ENCODE measurements at regions not wholly inside any gene's neighbourhood (a gene's known extent, or its start where the extent isn't known, plus 50 kb on each side); places are given as distances from the start of the nearest gene placed in this dataset.

DNA sequence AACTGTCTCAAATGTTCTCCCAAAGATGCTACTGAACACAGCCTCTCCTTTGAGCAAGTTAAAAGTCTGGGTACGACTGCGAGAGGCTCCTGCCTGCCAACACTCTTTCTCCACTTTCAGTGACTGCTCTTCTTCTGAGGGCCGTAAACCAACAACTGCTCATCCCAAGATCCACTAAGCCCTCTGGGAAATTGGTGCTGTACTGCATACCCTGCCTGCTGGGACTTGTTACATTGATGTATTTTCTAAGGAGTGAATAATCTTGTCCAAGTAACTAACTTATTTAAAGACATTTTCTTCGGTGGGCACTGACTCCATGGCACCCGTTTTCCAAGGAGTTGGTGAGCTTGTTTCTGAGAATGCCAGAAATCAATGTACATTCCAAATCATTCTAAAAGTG lies 87.2 kb downstream of the ZNF280B start:
- no peak for DNase-seq (ENCODE audit: low read depth)

DNA sequence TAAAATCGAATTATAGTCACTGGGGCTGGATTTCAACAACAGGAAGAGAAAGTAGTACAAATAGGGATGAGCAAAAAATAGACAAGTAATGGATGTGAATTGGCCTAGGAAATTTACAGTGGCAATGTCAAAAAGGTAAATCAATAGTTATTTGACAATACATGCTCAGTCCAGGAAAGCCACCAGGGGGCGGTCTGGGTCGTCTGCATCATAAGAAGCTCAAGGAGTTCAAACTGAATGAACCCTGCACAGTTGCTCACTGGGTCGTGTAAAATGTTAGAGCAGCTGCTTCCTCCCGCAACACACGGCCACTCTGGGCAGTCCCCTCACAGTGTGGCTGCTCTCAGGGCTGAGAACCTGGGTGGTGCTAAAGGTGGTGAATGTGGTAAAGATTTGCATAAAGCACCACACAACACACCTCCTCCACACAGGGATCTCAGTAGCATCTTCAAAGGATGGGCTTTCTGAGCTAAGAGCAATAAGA lies 85.9 kb downstream of the ZNF280B start:
- DNase-seq (ENCODE audit: low read depth): peak; percentile 41

DNA sequence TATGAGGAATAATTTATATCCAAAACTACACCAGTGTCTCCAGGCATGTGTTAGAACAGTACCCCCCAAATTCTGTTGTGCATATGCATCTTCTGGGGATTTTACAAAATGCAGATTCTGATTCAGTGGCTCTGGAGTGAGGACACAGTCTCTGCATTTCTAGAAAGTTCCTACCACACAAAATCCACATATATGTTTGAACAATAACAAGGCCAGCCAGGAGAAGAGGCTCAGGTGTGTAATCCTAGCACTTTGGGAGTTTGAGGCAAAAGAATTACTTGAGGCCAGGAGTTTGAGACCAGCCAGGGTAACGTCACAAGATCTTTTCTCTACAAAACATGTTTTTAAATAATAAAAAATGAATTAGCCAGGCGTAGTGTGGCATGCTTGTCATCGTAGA lies 84.9 kb downstream of the ZNF280B start:
- DNase-seq (ENCODE audit: low read depth): no peak

DNA sequence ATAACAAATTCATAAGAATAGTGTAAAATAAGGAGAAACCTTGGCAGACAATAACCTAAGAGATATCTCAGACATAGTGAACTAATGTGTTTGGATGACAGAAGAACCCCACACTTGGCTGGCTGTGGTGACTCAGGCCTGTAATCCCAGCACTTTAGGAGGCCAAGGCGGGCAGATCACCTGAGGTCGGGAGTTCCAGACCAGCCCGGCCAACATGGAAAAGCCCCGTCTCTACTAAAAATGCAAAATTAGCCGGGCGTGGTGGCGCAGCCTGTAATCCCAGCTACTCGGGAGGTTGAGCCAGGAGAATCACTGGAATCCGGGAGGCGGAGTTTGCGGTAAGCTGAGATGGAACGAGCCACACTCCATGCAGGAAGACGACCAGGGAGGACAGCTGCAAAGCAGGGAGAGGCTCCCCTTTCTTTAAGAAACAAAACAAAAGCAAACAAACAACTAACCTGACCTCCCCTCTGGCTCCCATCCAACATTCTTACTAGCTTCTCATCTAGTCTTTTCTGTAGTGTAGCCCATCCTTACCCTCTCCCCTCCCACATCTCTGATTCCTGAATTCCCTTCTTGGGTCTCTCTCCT lies 84.2 kb downstream of the ZNF280B start:
- DNase-seq (ENCODE audit: low read depth): no peak

DNA sequence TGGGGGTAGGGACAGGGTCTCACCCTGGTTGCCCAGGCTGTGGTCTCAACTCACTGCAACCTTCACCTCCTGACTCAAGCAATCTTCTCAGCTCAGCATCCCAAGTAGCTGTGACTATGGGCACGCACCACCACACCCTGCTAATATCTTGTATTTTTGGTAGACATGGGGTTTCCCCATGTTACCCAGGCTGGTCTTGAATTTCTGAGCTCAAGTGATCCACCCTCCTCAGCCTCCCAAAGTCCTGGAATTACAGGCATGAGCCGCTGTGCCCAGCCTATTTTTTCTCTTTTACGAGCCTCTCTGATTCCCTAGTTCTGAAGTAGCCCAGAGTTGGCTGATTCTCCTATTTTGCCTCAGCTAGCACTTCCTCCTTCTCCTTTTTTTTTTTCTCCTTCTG lies 83.6 kb downstream of the ZNF280B start:
- DNase-seq (ENCODE audit: low read depth): no peak

DNA sequence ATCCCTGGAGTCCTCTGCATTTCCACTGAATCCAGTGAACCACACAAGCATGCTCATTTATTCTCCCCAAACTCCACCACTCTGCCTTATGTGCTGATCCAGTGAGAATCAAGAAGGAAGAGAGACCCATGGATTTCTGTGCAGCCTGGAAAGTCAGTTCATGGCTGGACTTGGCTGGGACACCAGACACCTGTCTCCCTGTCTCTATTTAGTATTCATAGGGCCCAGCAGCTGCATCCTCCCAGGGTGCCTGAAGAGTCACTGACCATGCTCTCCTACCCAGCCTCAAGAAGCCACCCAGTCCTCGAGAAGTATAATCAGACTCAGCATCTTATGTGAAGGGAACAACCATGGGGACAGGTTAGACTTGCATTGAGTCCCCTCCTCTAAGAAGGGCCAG lies 83.2 kb downstream of the ZNF280B start:
- no peak for DNase-seq (ENCODE audit: low read depth)

DNA sequence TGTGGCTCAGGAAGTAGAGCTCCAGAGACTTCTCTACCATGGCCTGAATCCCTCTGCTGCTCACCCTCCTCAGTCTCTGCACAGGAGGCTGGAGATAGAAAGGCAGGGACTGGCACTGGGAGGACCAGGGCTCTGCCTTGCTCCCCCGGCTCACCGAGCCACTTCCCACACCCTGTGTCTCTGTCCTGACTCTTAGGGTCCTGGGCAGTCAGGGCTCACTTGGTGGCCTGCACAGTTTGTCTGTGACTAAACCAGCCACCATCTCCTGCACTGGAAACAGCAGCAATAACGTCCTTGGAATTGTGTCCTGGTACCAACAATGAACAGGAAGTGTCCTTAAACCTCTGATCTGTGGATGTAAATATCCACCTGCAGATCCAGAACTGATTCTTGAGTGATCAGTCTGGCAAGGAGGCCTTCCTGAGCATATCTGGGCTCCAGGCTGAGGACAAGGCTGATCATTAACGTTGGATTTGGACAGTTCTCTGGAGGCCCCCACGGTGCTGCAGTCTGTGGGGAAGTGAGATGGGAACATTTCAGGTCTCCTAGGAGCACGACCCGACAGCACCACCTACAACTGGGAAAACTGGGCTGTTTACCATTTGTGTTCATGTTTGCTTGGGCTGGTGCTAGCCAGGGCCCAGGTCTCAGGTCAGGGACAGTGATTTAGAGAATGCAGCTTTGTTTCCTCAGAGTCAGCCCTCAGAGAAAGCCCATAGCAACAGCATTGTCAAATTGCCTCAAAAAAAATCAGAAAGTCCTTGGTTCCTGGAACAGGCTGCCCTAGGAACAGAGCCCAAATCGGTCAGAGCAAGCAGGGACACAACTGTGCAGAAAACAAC lies 82.5 kb downstream of the ZNF280B start:
- DNase-seq (ENCODE audit: low read depth): no peak

DNA sequence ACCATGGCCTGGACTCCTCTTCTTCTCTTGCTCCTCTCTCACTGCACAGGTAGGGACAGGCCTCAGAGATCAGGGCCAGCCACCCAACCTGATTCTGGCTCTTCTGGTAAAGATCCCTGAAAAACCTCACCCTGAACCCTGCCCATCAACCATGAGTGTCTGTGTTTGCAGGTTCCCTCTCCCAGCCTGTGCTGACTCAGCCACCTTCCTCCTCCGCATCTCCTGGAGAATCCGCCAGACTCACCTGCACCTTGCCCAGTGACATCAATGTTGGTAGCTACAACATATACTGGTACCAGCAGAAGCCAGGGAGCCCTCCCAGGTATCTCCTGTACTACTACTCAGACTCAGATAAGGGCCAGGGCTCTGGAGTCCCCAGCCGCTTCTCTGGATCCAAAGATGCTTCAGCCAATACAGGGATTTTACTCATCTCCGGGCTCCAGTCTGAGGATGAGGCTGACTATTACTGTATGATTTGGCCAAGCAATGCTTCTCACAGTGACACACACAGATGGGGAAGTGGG lies 80.9 kb downstream of the ZNF280B start:
- no peak for DNase-seq (ENCODE audit: low read depth)

DNA sequence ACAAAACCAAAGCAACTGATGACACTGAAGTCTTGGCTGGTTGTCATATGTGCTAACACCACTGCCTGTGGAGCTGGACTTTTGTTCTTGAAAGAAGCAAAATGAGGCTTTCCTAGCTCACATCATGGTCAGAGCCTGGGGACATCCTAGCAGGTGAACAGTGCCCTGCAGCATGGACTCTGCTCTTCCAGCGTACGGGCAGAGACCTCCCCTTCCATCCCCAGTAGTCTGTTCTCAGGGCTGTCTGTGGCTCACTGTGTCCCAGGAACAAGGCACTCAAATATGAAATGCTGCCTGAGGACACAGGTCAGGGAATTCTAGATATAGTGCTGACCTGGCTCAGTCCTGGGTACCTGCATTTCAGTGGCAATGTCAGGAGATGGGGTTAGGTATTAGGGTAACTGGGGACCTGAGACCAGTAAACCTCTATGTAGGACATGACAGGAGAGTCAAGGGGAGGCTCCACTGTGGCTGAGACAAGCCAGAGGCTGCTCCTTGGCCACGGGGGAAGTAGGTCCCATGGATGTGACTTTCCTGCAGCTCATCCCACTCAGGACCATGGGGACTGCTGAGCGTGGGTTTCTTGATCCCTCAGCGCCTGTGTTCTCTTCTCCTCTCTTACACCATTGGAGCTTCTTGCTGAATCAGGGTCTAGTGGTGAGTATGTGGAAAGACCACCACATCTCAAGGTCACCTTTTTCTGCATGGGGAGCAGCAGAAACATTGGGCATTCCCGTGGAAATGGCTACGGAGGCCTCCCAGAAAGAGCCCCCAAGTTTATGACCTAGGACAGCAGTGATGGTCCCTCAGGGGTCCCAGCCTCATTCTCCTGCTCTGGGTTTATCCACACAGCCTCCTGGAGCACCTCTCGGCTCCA lies 80.1 kb downstream of the ZNF280B start:
- DNase-seq (ENCODE audit: low read depth): no peak

DNA sequence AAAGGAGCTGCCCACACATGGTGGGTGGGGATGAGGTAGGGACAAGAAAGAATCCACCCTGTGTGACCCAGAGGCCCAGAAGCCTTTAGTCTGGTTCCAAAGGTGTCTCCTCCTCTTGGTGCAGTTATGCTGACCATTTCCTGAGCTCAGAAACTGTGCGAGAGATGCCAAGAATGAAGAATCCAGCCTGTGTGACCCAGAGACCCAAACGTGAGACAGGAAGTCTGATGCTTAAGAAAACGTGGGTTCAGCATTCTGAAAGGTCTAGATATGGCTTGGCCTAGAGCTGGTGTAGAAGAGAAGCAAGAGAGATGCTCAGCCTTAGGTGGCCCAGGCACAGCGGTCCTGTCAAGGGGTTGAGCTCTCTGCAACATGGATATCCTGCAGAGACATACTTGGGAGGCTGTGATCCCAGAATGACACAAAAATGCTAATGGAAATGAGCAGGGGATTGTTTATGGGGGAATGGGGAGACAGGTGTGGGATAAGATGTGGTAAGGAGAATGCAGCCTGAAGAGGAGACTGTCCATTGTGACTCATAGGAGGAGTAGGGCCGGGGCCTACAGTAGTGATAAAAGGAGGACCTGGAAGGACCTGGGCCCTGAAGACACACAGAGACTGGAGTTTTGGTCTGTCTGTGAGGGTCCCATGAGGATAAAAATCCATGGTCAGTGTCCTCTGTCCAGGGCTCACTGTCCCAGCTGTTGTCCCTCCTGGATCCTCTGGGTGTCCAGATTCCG lies 79.0 kb downstream of the ZNF280B start:
- DNase-seq (ENCODE audit: low read depth): no peak

DNA sequence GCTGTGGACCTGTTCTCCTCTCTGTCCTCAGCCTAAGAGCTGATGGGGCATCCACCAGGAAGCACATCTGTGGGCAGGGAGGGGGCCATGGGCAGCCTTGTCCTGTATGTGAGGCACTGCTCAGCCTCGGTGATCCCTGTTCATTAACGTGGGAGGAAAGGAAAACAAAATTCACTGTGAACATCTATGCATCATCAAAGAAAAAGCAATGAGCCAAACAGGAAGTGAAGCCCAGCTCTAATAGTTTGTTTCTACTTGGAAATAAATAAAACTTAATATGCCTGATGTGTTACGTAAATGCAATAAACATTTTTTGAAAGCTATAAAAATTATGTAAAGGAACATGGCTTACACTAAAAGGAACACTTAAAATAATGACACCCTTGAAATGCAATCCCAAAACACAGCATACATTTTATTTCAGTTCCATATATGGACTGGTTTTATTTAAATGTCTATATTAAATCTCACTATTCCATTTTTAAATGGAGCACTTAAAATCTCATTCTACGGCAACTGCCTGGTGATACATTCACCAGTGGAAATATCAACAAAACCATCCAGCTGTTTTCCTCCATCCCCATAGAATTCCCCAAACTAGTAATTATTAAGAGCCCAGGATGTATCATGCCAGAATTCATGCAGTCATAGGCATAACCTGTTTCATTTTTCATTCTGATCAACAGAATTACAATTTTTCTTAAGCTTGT lies 78.3 kb downstream of the ZNF280B start:
- DNase-seq (ENCODE audit: low read depth): no peak

DNA sequence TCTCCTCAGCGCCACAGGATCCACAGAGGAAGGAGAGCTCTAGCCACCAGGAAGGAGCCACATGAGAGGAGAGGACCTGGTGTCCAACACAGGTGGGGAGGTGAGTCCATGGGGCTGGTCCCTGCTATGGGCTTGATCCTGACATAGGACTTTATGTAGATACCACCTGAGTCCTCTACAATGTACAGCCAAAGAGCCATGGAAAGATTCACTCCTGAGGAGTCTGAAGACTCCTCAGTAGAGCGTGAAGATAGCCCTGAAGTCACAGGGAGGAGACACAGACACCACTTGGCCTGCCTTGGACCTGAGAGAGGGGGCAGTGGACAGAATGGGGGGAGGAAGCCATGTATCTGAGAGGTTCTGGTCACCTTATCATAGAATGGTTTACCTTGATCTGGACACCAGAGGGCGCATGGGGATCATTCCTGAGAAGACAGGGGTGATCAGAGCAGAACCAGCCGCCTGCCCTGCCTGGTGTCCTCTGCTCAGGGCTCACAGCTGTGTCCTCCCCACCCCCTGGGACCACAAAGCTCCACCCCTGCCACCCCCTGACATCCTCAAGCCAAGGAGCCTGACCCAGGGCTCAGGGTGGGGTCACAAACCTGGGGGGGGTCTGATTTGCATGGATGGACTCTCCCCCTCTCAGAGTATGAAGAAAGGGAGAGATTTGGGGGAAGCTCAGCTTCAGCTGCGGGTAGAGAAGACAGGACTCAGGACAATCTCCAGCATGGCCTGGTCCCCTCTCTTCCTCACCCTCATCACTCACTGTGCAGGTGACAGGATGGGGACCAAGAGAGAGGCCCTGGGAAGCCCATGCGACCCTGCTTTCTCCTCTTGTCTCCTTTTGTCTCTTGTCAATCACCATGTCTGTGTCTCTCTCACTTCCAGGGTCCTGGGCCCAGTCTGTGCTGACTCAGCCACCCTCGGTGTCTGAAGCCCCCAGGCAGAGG lies 77.0 kb downstream of the ZNF280B start:
- peak; percentile 28 for DNase-seq (ENCODE audit: low read depth)

DNA sequence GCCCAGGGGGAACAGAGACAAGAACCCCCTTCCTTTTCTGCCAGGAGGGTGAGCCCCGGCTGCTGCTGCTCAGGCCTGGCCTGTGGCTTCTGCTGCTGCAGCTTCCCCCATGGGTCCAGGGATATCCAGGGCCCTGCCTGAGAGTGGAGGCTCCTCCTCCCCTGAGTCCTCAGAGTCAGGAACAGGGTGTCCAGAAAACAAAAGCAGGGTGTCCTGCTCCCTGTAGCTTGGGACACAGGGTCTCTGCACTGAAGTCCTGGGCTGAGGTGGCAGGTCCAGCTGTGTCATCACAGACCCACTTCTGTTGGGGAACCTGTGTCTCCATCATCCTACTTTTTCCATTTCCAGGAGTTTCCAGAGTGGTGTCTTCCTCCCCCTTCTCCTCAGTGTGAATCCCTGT lies 76.1 kb downstream of the ZNF280B start:
- DNase-seq (ENCODE audit: low read depth): no peak

DNA sequence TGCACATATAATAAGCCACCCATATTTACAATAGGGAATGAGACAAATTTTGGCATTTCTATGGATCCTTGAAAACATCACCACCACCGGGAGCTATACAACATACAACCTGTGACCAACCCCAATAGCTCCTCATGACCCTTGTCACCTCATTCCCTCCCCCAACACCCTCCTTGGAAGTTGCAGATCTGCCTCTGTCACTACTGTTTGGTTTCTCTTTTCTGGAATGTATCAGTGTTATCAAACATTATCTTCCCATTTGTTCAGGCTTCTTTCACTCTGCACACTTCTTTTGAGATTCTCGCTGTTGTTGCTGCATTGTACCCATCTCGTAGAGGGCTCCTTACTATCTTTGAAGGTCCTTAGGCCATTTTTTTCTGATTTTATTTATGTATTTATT lies 75.6 kb downstream of the ZNF280B start:
- no peak for DNase-seq (ENCODE audit: low read depth)

DNA sequence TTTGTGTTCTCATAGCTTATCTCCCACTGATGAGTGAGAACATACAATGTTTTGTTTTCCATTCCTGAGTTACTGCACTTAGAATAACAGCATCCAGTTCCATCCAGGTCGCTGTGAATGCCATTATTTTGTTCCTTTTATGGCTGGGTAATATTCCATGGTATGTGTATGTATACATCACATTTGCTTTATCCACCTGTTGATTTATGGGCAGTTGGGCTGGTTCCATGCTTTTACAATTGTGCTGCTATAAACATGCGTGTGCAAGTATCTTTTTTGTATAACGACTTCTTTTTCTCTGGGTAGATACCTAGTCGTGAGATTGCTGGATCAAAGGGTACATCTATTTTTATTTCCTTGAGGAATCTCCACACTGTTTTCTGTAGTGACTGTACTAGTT lies 74.8 kb downstream of the ZNF280B start:
- DNase-seq (ENCODE audit: low read depth): no peak
